WERI-Rb-1 (cell line): ENCODE measurements at regions not wholly inside any gene's neighbourhood (a gene's known extent, or its start where the extent isn't known, plus 50 kb on each side); places are given as distances from the start of the nearest gene placed in this dataset.

Source experiments
- DNase-seq: peaks from one replicate; pipeline ENCODE4 v3.0.0-alpha.2; 2020
- H3K27ac ChIP-seq: fragments of 250-450 bp; sonication (Bioruptor Pico); 2 replicates; pipeline ENCODE4 v1.5.1; 2020; ENCODE audit warnings: mild to moderate bottlenecking, moderate library complexity
- H3K27me3 ChIP-seq: fragments of 250-450 bp; sonication (Bioruptor Pico); 2 replicates; pipeline ENCODE4 v1.5.1; 2021; ENCODE audit warnings: mild to moderate bottlenecking, low read depth, moderate library complexity; ENCODE audit not compliant: insufficient read depth, severe bottlenecking
- H3K36me3 ChIP-seq: fragments of 250-450 bp; sonication (Bioruptor Pico); 2 replicates; pipeline ENCODE4 v1.5.1; 2020; ENCODE audit warnings: mild to moderate bottlenecking, moderate library complexity
- H3K4me3 ChIP-seq: 2 replicates; pipeline ENCODE4 v1.5.1; 2011; ENCODE audit warnings: low read depth, mild to moderate bottlenecking, control low read depth, low read length
- H3K9me3 ChIP-seq: fragments of 250-450 bp; sonication (Bioruptor Pico); 2 replicates; pipeline ENCODE4 v1.5.1; 2021; ENCODE audit warnings: mild to moderate bottlenecking, moderate library complexity; ENCODE audit not compliant: severe bottlenecking
- CTCF ChIP-seq: IDR thresholded peaks from 2 replicates; pipeline ENCODE4 v1.5.1; 2011; ENCODE audit warnings: low read depth, mild to moderate bottlenecking, control low read depth, inconsistent platforms, low read length

- Histone ChIP-seq H3K27me3 (peaks cover 31% of the 10 kb centered on the region), H3K4me3 (no peak overlapping the region), H3K36me3 (no peaks in the 10 kb centered on the region), H3K27ac (no peak overlapping the region), H3K9me3 (peaks cover 2% of the 10 kb centered on the region)
- no peak for TF ChIP-seq CTCF
- DNase-seq, result no peak
These were observed 111.2 kb downstream of the QDPR start for GRCh38 chr4:17400686-17401085.

- Histone ChIP-seq H3K27ac (no peak overlapping the region), H3K36me3 (no peaks in the 10 kb centered on the region), H3K4me3 (no peak overlapping the region), H3K9me3 (no peaks in the 10 kb centered on the region), H3K27me3 (peaks cover 35% of the 10 kb centered on the region)
- DNase-seq, result no peak
- no peak for TF ChIP-seq CTCF
These were observed 113.1 kb downstream of the QDPR start for GRCh38 chr4:17398805-17399204.

GRCh38 chr4:17398035-17398434, 113.9 kb downstream of the QDPR start:
- H3K4me3 ChIP-seq, result no peak overlapping the region
- no peaks in the 10 kb centered on the region for H3K9me3 ChIP-seq
- no peak overlapping the region for H3K27ac ChIP-seq
- no peak for DNase-seq
- H3K36me3 ChIP-seq, result no peaks in the 10 kb centered on the region
- H3K27me3 ChIP-seq, result peaks cover 33% of the 10 kb centered on the region
- no peak for TF ChIP-seq CTCF

- Histone ChIP-seq H3K27ac (no peak overlapping the region), H3K4me3 (no peak overlapping the region), H3K36me3 (no peaks in the 10 kb centered on the region), H3K27me3 (peaks cover 33% of the 10 kb centered on the region), H3K9me3 (no peaks in the 10 kb centered on the region)
- TF ChIP-seq CTCF, result no peak
- no peak for DNase-seq
These were observed 114.3 kb downstream of the QDPR start for GRCh38 chr4:17397611-17398010.

GRCh38 chr4:17385403-17385802, 126.5 kb downstream of the QDPR start:
- Histone ChIP-seq H3K36me3 (no peaks in the 10 kb centered on the region), H3K27me3 (peaks cover 3% of the 10 kb centered on the region), H3K27ac (no peak overlapping the region), H3K4me3 (no peak overlapping the region), H3K9me3 (no peaks in the 10 kb centered on the region)
- no peak for DNase-seq
- TF ChIP-seq CTCF, result no peak

- Histone ChIP-seq H3K36me3 (no peaks in the 10 kb centered on the region), H3K27ac (no peak overlapping the region), H3K9me3 (no peaks in the 10 kb centered on the region), H3K27me3 (peaks cover 6% of the 10 kb centered on the region), H3K4me3 (no peak overlapping the region)
- TF ChIP-seq CTCF, result no peak
- DNase-seq, result no peak
These were observed 131.5 kb downstream of the QDPR start for GRCh38 chr4:17380347-17380746.
